ENCODE measurements at regions not wholly inside any gene's neighbourhood (a gene's known extent, or its start where the extent isn't known, plus 50 kb on each side); places are given as distances from the start of the nearest gene placed in this dataset.

DNA sequence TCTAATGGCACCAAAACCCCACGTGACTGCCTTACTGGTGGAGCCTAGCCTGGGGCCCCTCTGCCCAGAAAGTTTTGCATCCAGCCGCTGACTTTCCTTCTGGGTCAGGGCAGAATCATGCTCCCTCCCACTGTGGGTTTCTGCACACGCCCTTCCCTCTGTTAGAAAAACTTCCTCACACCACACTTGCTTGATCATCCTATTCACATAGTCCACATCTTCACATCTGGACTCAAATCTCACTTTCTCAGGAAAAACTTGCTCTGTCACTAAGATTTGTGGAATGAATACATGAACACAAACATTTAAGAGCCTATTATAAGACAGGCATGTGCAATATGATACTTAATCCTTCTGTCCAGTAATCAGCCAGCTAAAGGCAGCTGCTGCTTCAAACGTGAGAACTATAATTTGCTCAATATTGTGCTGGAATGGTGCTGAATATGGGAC is 274.7 kb downstream of the RND3 start:
- TF ChIP-seq TEAD4 (IDR thresholded peaks at IDR 0.05; ENCODE audit: borderline replicate concordance, insufficient read depth), result no peak
- TF ChIP-seq GABPA (IDR thresholded peaks at IDR 0.05; ENCODE audit: low read depth), result no peak
- TF ChIP-seq EP300 (IDR thresholded peaks at IDR 0.05; ENCODE audit: borderline replicate concordance in 1 of 2, low read depth in 1 of 2, low read length in 1 of 2), result no peak
- TF ChIP-seq, protein P1, sequence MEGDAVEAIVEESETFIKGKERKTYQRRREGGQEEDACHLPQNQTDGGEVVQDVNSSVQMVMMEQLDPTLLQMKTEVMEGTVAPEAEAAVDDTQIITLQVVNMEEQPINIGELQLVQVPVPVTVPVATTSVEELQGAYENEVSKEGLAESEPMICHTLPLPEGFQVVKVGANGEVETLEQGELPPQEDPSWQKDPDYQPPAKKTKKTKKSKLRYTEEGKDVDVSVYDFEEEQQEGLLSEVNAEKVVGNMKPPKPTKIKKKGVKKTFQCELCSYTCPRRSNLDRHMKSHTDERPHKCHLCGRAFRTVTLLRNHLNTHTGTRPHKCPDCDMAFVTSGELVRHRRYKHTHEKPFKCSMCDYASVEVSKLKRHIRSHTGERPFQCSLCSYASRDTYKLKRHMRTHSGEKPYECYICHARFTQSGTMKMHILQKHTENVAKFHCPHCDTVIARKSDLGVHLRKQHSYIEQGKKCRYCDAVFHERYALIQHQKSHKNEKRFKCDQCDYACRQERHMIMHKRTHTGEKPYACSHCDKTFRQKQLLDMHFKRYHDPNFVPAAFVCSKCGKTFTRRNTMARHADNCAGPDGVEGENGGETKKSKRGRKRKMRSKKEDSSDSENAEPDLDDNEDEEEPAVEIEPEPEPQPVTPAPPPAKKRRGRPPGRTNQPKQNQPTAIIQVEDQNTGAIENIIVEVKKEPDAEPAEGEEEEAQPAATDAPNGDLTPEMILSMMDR (IDR thresholded peaks at IDR 0.05), result no peak
- TF ChIP-seq EZH2phosphoT487 (IDR thresholded peaks at IDR 0.05; ENCODE audit: borderline replicate concordance, low read depth), result no peak
- no peak for TF ChIP-seq NFIC (IDR thresholded peaks at IDR 0.05; ENCODE audit: borderline replicate concordance)
- TF ChIP-seq MAX (IDR thresholded peaks at IDR 0.05; ENCODE audit: low read depth), result no peak
- TF ChIP-seq RAD21 (IDR thresholded peaks at IDR 0.05; ENCODE audit: low read length), result no peak
- no peak for TF ChIP-seq SMC3 (IDR thresholded peaks at IDR 0.05; ENCODE audit: low read depth, low read length)
